ENCODE measurements at regions not wholly inside any gene's neighbourhood (a gene's known extent, or its start where the extent isn't known, plus 50 kb on each side); places are given as distances from the start of the nearest gene placed in this dataset.

- H3K36me3 ChIP-seq (replicated peaks; ENCODE audit: insufficient read depth, low read length), result no peaks in the 10 kb centered on the region
- H4K20me1 ChIP-seq (ENCODE audit: insufficient read depth, low read length), result no peaks in the 10 kb centered on the region
- no peak for TF ChIP-seq CTCF (IDR thresholded peaks at IDR 0.05; ENCODE audit: low read length)
- no peak for TF ChIP-seq EZH2phosphoT487 (IDR thresholded peaks at IDR 0.05; ENCODE audit: low read length)
- TF ChIP-seq EZH2 (optimal IDR thresholded peaks at IDR 0.05; ENCODE audit: low read depth, low read length), result no peak
- no peak overlapping the region for H3K4me2 ChIP-seq (ENCODE audit: low read depth, low read length)
- no peaks in the 10 kb centered on the region for H3K79me2 ChIP-seq (ENCODE audit: low read length)
- no peak overlapping the region for H2AFZ ChIP-seq (ENCODE audit: low read length)
- no peak overlapping the region for H3K9ac ChIP-seq (ENCODE audit: low read length)
- H3K9me2 ChIP-seq (replicated peaks; ENCODE audit: insufficient read depth, low read length), result no peaks in the 10 kb centered on the region
- H3K9me3 ChIP-seq (replicated peaks; ENCODE audit: insufficient read depth, low read length), result no peaks in the 10 kb centered on the region
- H3K27me3 ChIP-seq (replicated peaks; ENCODE audit: insufficient read depth, low read length), result no peaks in the 10 kb centered on the region
- no peak for DNase-seq
- H3K4me3 ChIP-seq (ENCODE audit: low read length), result no peak overlapping the region
- H3F3A ChIP-seq (ENCODE audit: insufficient read depth, low read length), result no peaks in the 10 kb centered on the region
- no peaks in the 10 kb centered on the region for H3K4me1 ChIP-seq (ENCODE audit: low read length)
- H3K27ac ChIP-seq (ENCODE audit: low read length), result no peak overlapping the region
Measured at GRCh38 chr3:194941360-194941955, 255.8 kb downstream of the FAM43A start.

GRCh38 chr3:194941956-194942511 is 256.4 kb downstream of the FAM43A start:
- H3K4me1 ChIP-seq (ENCODE audit: low read length), result no peaks in the 10 kb centered on the region
- no peak for DNase-seq
- no peaks in the 10 kb centered on the region for H3F3A ChIP-seq (ENCODE audit: insufficient read depth, low read length)
- no peak overlapping the region for H2AFZ ChIP-seq (ENCODE audit: low read length)
- no peaks in the 10 kb centered on the region for H3K9me2 ChIP-seq (replicated peaks; ENCODE audit: insufficient read depth, low read length)
- H3K4me2 ChIP-seq (ENCODE audit: low read depth, low read length), result no peak overlapping the region
- H3K9ac ChIP-seq (ENCODE audit: low read length), result no peak overlapping the region
- H3K79me2 ChIP-seq (ENCODE audit: low read length), result no peaks in the 10 kb centered on the region
- no peaks in the 10 kb centered on the region for H3K36me3 ChIP-seq (replicated peaks; ENCODE audit: insufficient read depth, low read length)
- H4K20me1 ChIP-seq (ENCODE audit: insufficient read depth, low read length), result no peaks in the 10 kb centered on the region
- H3K27me3 ChIP-seq (replicated peaks; ENCODE audit: insufficient read depth, low read length), result no peaks in the 10 kb centered on the region
- TF ChIP-seq CTCF (IDR thresholded peaks at IDR 0.05; ENCODE audit: low read length) (no peak), EZH2phosphoT487 (IDR thresholded peaks at IDR 0.05; ENCODE audit: low read length) (no peak), EZH2 (optimal IDR thresholded peaks at IDR 0.05; ENCODE audit: low read depth, low read length) (no peak)
- no peak overlapping the region for H3K27ac ChIP-seq (ENCODE audit: low read length)
- no peak overlapping the region for H3K4me3 ChIP-seq (ENCODE audit: low read length)
- H3K9me3 ChIP-seq (replicated peaks; ENCODE audit: insufficient read depth, low read length), result no peaks in the 10 kb centered on the region

- no peaks in the 10 kb centered on the region for H3F3A ChIP-seq (ENCODE audit: insufficient read depth, low read length)
- H3K79me2 ChIP-seq (ENCODE audit: low read length), result no peaks in the 10 kb centered on the region
- H3K9me2 ChIP-seq (replicated peaks; ENCODE audit: insufficient read depth, low read length), result no peaks in the 10 kb centered on the region
- no peak overlapping the region for H3K4me3 ChIP-seq (ENCODE audit: low read length)
- H3K27me3 ChIP-seq (replicated peaks; ENCODE audit: insufficient read depth, low read length), result no peaks in the 10 kb centered on the region
- H3K4me2 ChIP-seq (ENCODE audit: low read depth, low read length), result no peak overlapping the region
- H2AFZ ChIP-seq (ENCODE audit: low read length), result no peak overlapping the region
- no peaks in the 10 kb centered on the region for H4K20me1 ChIP-seq (ENCODE audit: insufficient read depth, low read length)
- H3K27ac ChIP-seq (ENCODE audit: low read length), result no peak overlapping the region
- no peak overlapping the region for H3K9ac ChIP-seq (ENCODE audit: low read length)
- TF ChIP-seq EZH2 (optimal IDR thresholded peaks at IDR 0.05; ENCODE audit: low read depth, low read length), result no peak
- no peak for TF ChIP-seq CTCF (IDR thresholded peaks at IDR 0.05; ENCODE audit: low read length)
- no peak for TF ChIP-seq EZH2phosphoT487 (IDR thresholded peaks at IDR 0.05; ENCODE audit: low read length)
- H3K9me3 ChIP-seq (replicated peaks; ENCODE audit: insufficient read depth, low read length), result no peaks in the 10 kb centered on the region
- DNase-seq, result no peak
- no peaks in the 10 kb centered on the region for H3K4me1 ChIP-seq (ENCODE audit: low read length)
- no peaks in the 10 kb centered on the region for H3K36me3 ChIP-seq (replicated peaks; ENCODE audit: insufficient read depth, low read length)
Measured at GRCh38 chr3:194944526-194944925, 258.8 kb downstream of the FAM43A start.

All from MM.1S (cell line).